ENCODE measurements at regions not wholly inside any gene's neighbourhood (a gene's known extent, or its start where the extent isn't known, plus 50 kb on each side); places are given as distances from the start of the nearest gene placed in this dataset.
A peak's percentile ranks its signal among the peaks of the same experiment; 100 is the strongest.

DNA sequence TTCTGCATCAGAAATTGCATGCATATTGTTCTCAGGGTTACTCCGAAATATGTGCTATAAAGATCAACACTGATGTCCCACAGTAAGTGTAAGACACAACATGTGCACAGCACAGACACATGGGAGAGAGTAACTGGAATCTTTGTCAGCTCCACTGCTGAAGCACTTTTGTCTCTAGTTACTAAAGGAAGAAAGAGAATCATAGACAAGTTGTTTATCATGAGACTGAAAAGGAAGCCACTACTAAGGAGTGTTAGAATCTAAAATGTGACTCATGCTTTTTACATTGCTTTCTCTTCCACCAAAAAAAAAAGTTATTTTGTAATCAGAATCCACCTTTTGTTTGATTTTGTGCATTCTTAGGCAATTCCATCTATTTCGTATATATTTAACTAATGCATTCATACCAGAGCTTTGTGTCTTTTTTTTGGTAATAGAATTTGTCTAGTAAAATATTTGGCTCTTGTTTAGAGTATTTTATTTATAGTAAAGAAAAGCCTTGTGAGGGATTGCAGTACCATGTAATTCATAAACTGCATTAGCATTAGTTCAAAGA lies 502.4 kb downstream of the FBXO15 start:
- no peak overlapping the region for H3K27ac ChIP-seq
- no peak for TF ChIP-seq ZFX (IDR thresholded peaks at IDR 0.05; ENCODE audit: borderline replicate concordance)
- TF ChIP-seq, protein P1, sequence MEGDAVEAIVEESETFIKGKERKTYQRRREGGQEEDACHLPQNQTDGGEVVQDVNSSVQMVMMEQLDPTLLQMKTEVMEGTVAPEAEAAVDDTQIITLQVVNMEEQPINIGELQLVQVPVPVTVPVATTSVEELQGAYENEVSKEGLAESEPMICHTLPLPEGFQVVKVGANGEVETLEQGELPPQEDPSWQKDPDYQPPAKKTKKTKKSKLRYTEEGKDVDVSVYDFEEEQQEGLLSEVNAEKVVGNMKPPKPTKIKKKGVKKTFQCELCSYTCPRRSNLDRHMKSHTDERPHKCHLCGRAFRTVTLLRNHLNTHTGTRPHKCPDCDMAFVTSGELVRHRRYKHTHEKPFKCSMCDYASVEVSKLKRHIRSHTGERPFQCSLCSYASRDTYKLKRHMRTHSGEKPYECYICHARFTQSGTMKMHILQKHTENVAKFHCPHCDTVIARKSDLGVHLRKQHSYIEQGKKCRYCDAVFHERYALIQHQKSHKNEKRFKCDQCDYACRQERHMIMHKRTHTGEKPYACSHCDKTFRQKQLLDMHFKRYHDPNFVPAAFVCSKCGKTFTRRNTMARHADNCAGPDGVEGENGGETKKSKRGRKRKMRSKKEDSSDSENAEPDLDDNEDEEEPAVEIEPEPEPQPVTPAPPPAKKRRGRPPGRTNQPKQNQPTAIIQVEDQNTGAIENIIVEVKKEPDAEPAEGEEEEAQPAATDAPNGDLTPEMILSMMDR (IDR thresholded peaks at IDR 0.05) = no peak

DNA sequence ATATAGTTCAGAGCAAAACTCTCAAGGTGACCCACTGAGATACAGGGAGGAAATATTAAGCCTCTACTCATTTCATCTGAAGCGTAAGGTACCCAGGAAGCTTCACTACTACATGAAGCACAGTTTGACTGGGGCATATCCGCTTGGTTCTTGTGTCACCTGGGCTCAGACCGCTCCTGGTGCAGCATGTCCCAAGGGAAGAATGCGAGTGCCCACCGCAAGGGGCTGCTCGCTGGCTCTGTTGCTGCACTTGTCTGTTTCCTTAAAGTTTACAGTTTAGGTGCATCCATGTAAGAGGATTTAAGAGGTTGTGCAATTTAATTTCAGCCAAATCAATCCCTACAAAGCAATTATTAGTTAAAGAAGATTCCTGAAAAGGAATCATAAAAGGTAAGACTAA lies 507.8 kb downstream of the FBXO15 start:
- TF ChIP-seq, protein P1 (IDR thresholded peaks at IDR 0.05) = no peak
- TF ChIP-seq ZFX (IDR thresholded peaks at IDR 0.05; ENCODE audit: borderline replicate concordance) = no peak
- H3K27ac ChIP-seq = no peak overlapping the region

DNA sequence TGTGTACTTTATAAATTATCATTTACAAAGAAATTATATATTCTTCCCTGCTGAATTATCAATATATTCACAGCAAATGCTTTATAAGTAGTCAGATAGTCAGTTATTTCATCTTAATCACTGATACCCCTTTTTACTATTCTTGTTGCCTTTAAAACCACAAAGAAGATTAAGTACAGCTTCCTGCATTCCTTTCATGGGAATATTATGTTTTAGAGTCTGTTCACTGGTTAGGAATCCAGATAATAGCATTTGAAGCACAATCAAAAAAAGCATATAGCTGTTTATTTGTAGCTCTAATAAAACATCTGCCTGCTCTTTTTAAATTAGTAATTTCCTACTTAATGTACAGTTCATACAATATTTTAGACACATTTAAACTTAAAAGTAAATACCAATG lies 508.9 kb downstream of the FBXO15 start:
- no peak for TF ChIP-seq ZFX (IDR thresholded peaks at IDR 0.05; ENCODE audit: borderline replicate concordance)
- TF ChIP-seq, protein P1 (IDR thresholded peaks at IDR 0.05) = no peak
- no peak overlapping the region for H3K27ac ChIP-seq

DNA sequence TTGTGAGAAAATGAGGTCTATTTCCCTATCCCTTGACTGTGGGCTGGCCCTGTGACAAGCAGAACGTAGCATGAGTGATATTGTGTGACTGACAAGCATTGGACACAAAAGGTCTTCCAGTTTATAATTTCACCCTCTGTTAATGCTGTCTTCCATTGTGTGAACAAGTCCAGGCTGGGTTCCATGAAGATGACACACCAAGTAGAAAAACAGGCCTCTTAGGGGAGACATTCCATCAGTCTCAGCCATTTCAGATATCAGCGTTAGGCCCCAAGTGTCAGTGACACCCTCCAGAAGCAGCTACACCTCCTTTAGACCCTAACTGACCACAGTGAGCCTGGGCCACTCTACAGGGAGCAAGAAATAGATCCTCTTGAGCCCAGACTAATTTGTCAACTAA lies 511.3 kb downstream of the FBXO15 start:
- no peak overlapping the region for H3K27ac ChIP-seq
- TF ChIP-seq, protein P1 (IDR thresholded peaks at IDR 0.05) = no peak
- TF ChIP-seq ZFX (IDR thresholded peaks at IDR 0.05; ENCODE audit: borderline replicate concordance) = no peak

DNA sequence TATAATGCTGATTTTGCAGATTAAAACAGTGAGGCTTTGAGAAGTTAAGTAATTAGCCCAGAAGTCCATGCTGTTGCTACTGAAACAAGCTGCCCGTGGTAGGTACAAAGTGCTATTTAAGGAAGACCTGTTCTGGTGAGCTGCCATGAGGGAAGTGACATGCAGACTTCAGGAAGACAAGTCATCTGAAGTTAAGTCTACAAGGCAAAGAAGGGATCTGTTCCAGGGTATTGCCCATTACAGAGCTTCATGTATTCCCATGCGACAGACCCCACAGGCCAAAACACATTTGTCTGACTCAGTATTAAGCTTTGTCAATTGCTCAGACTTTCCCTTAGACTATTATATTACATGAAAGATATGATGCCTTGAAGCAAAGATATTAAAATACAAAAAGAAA lies 520.8 kb downstream of the FBXO15 start:
- H3K27ac ChIP-seq = peak overlapping the region; percentile 80
- TF ChIP-seq, protein P1 (IDR thresholded peaks at IDR 0.05) = no peak
- no peak for TF ChIP-seq ZFX (IDR thresholded peaks at IDR 0.05; ENCODE audit: borderline replicate concordance)

DNA sequence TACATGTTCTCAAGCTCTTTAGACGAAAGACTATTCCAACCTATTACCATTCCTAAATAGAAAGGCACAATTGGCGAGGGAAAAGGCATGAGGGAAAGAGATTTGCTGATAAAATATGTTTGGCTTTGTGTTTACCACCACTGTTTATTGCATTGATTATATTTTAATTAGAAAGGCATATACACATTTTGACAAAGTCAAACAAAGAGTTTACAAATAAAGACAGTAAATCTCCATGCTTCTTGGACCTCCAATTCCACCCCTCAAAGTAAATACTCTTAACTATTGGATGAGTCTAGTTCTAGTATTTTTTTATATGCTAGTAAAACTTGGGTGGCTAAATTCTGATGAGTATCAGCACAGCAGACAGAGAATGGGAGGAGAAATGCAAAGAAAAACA lies 521.4 kb downstream of the FBXO15 start:
- H3K27ac ChIP-seq = peak overlapping the region; percentile 80
- no peak for TF ChIP-seq ZFX (IDR thresholded peaks at IDR 0.05; ENCODE audit: borderline replicate concordance)
- TF ChIP-seq, protein P1 (IDR thresholded peaks at IDR 0.05) = no peak

DNA sequence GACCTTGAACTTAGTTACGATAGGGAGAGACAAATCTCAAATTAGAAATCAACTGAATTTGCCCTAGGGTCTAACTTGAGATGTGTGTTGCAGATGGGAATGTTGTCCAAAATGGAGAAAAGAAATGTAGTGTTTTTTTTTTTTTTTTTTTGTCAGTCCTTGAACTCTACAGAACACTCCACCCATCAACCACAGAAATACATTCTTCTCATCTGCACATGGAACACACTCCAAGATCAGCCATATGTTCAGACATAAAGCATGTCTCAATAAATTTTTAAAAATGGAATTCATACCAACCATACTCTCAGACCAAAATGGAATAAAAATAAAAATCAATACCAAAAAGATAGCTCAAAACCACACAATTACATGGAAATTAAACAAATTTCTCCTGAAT lies 526.5 kb downstream of the FBXO15 start:
- no peak overlapping the region for H3K27ac ChIP-seq
- TF ChIP-seq, protein P1 (IDR thresholded peaks at IDR 0.05) = no peak
- no peak for TF ChIP-seq ZFX (IDR thresholded peaks at IDR 0.05; ENCODE audit: borderline replicate concordance)

Measured in 22Rv1 (cell line).